ENCODE measurements at regions not wholly inside any gene's neighbourhood (a gene's known extent, or its start where the extent isn't known, plus 50 kb on each side); places are given as distances from the start of the nearest gene placed in this dataset.

DNA sequence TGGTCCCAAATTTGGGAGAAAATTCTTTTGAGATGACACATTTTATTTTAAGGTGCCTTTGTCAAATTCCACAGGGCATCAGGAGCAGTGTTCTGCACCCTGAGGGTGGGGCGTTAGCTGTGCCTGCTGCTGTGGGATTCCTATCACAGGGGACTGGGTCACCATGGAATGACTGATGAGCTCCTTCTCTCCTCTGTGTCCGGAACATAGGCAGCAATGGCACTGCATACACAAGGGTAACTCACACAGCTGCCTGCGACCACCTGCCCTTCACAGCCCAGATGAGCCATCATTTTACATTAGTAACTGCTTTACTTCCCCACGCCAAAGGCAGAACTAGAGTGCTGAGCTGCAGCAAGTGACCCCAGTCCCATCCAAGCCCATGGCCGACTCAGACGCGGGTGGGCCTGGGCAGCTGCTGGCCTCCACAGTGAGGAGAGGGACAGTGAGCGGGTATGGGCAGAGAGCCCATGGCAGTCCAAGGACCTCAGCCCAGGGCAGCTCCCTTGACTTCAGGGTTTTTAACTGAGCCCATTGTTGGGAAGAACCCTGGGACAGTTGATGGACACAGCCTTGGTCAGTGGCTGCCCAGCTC, 93.7 kb downstream of the GADD45G start:
- Mint-ChIP-seq H3K27ac (ENCODE audit: unreplicated experiment) (no peak overlapping the region), H3K4me3 (ENCODE audit: unreplicated experiment) (no peak overlapping the region), H3K4me1 (ENCODE audit: low read depth, unreplicated experiment) (peaks cover 28% of the 10 kb centered on the region), H3K36me3 (ENCODE audit: unreplicated experiment) (no peaks in the 10 kb centered on the region), H3K27me3 (ENCODE audit: unreplicated experiment) (no peaks in the 10 kb centered on the region), H3K9me3 (ENCODE audit: unreplicated experiment) (no peaks in the 10 kb centered on the region)
- TF ChIP-seq, protein P1, sequence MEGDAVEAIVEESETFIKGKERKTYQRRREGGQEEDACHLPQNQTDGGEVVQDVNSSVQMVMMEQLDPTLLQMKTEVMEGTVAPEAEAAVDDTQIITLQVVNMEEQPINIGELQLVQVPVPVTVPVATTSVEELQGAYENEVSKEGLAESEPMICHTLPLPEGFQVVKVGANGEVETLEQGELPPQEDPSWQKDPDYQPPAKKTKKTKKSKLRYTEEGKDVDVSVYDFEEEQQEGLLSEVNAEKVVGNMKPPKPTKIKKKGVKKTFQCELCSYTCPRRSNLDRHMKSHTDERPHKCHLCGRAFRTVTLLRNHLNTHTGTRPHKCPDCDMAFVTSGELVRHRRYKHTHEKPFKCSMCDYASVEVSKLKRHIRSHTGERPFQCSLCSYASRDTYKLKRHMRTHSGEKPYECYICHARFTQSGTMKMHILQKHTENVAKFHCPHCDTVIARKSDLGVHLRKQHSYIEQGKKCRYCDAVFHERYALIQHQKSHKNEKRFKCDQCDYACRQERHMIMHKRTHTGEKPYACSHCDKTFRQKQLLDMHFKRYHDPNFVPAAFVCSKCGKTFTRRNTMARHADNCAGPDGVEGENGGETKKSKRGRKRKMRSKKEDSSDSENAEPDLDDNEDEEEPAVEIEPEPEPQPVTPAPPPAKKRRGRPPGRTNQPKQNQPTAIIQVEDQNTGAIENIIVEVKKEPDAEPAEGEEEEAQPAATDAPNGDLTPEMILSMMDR (IDR thresholded peaks at IDR 0.05; ENCODE audit: partially characterized antibody, unreplicated experiment) = no peak
- DNase-seq = no peak

DNA sequence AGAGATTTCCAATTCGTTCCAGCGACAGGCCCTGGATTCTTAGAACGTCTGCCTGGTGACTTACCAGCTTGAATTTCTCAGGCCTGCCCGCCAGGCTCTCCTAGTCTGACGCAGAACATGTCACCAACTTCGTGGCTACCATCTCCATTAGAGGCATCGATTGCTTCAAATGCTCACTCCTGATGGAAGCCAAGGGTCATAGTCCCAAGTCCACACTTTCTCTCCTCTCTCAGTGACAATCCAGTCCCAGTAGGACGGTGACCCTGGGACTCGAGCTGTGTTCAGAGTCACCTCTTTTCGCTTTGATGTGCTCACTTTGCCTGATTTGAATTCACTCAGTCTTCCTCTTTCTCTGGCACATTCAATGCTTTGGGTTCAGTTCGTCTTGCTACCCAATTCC, 94.8 kb downstream of the GADD45G start:
- no peak overlapping the region for H3K27ac Mint-ChIP-seq (ENCODE audit: unreplicated experiment)

DNA sequence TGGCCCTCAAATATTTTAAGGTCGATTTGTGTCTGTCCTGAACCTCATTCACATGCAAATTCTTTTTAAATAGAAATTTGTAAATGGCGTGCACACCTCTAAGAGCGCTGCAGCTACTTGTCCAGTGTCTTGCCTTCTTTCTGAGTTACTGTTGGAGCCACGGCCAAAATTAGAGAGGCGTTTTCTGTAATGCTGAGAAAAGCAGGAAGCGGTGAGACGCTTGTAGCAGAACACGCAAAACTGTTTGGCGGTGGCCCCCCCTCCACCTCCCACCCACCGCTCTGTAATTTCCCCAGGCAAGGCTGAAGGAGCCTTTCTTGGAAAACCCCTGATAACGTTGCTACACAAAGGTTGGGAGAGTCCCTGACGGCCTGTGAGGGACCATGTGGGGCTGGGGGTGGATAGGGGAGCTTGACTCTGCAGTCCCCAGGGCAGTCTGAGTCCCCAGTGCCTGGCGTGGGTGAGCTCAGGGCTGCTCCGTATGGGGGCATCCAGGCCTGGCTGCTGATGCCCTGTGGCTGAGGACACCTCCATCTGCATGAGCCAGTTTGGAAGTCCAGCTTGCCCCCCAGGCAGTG, 96.5 kb downstream of the GADD45G start:
- H3K4me3 Mint-ChIP-seq (ENCODE audit: unreplicated experiment) = no peak overlapping the region
- peaks cover 17% of the 10 kb centered on the region for H3K4me1 Mint-ChIP-seq (ENCODE audit: low read depth, unreplicated experiment)

More for the DNA sequence above, 94.8 kb downstream of the GADD45G start:
- H3K9me3 Mint-ChIP-seq (ENCODE audit: unreplicated experiment) = no peaks in the 10 kb centered on the region
- TF ChIP-seq, protein P1 (IDR thresholded peaks at IDR 0.05; ENCODE audit: partially characterized antibody, unreplicated experiment) = no peak
- no peak overlapping the region for H3K4me3 Mint-ChIP-seq (ENCODE audit: unreplicated experiment)
- no peak for DNase-seq
- peaks cover 28% of the 10 kb centered on the region for H3K4me1 Mint-ChIP-seq (ENCODE audit: low read depth, unreplicated experiment)
- no peaks in the 10 kb centered on the region for H3K27me3 Mint-ChIP-seq (ENCODE audit: unreplicated experiment)
- H3K36me3 Mint-ChIP-seq (ENCODE audit: unreplicated experiment) = no peaks in the 10 kb centered on the region

DNA sequence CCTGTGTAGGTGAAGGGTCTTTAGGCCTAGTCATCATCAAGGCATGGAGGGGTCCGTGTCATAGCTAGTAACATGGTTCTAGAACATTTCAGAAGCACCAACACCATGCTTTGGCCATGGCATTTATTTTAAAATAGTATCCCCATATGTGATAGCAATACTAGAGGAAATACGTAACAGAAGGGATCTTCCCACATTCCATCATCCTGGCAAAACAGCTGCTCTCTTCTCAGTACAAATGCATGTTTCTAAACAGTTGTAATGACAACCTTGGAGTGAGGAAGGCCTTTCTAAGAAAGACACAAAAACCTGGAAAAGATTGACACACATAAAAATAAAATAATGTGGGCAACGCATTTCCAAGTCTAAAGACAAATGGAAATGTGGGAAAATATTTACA, 97.6 kb downstream of the GADD45G start:
- Mint-ChIP-seq H3K27ac (ENCODE audit: unreplicated experiment) (no peak overlapping the region), H3K4me3 (ENCODE audit: unreplicated experiment) (no peak overlapping the region), H3K4me1 (ENCODE audit: low read depth, unreplicated experiment) (peaks cover 24% of the 10 kb centered on the region), H3K36me3 (ENCODE audit: unreplicated experiment) (no peaks in the 10 kb centered on the region), H3K9me3 (ENCODE audit: unreplicated experiment) (no peaks in the 10 kb centered on the region), H3K27me3 (ENCODE audit: unreplicated experiment) (no peaks in the 10 kb centered on the region)
- TF ChIP-seq, protein P1 (IDR thresholded peaks at IDR 0.05; ENCODE audit: partially characterized antibody, unreplicated experiment) = no peak
- no peak for DNase-seq

More for the DNA sequence above, 96.5 kb downstream of the GADD45G start:
- TF ChIP-seq, protein P1 (IDR thresholded peaks at IDR 0.05; ENCODE audit: partially characterized antibody, unreplicated experiment) = no peak
- Mint-ChIP-seq H3K27ac (ENCODE audit: unreplicated experiment) (no peak overlapping the region), H3K27me3 (ENCODE audit: unreplicated experiment) (no peaks in the 10 kb centered on the region), H3K36me3 (ENCODE audit: unreplicated experiment) (no peaks in the 10 kb centered on the region), H3K9me3 (ENCODE audit: unreplicated experiment) (no peaks in the 10 kb centered on the region)
- DNase-seq = no peak

DNA sequence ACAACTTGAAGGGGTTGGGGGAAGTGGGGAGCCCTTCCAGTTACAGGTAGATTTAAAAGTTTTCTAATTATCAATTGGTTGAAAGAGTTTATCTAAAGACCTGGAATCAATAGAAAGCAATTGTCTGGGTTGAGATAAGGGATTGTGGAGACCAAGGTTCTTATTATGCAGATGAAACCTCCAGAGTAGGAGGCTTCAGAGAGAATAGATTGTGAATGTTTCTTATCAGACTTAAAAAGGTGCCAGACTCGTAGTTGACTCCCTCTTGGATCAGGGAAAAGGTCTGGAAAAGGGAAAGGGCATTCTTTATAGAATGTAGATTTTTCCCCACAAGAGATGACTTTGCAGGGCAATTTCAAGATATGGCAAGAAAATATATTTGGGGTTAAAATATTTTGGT, 100.8 kb downstream of the GADD45G start:
- Mint-ChIP-seq H3K27me3 (ENCODE audit: unreplicated experiment) (no peaks in the 10 kb centered on the region), H3K36me3 (ENCODE audit: unreplicated experiment) (no peaks in the 10 kb centered on the region)
- no peak for DNase-seq

More for the DNA sequence above, 100.8 kb downstream of the GADD45G start:
- Mint-ChIP-seq H3K4me1 (ENCODE audit: low read depth, unreplicated experiment) (peaks cover 10% of the 10 kb centered on the region), H3K9me3 (ENCODE audit: unreplicated experiment) (peaks cover 2% of the 10 kb centered on the region), H3K4me3 (ENCODE audit: unreplicated experiment) (no peak overlapping the region), H3K27ac (ENCODE audit: unreplicated experiment) (no peak overlapping the region)
- TF ChIP-seq, protein P1 (IDR thresholded peaks at IDR 0.05; ENCODE audit: partially characterized antibody, unreplicated experiment) = no peak

Data from glutamatergic neuron (in vitro differentiated cells).